BE2C (cell line): ENCODE measurements at regions not wholly inside any gene's neighbourhood (a gene's known extent, or its start where the extent isn't known, plus 50 kb on each side); places are given as distances from the start of the nearest gene placed in this dataset.

Experiments used
- DNase-seq: peaks from one replicate; pipeline ENCODE4 v3.0.0-alpha.2; 2020
- H3K27me3 ChIP-seq: fragments of 250-450 bp; sonication (Bioruptor Pico); 2 replicates; pipeline ENCODE4 v1.5.1; 2020; ENCODE audit warnings: mild to moderate bottlenecking
- H3K36me3 ChIP-seq: fragments of 250-450 bp; sonication (Bioruptor Pico); 2 replicates; pipeline ENCODE4 v1.5.1; 2020; ENCODE audit warnings: mild to moderate bottlenecking
- H3K4me1 ChIP-seq: fragments of 250-450 bp; sonication (Bioruptor Pico); 2 replicates; pipeline ENCODE4 v1.5.1; 2020
- H3K4me3 ChIP-seq: 2 replicates; pipeline ENCODE4 v1.5.1; 2011; ENCODE audit warnings: low read depth, low read length
- H3K9me3 ChIP-seq: fragments of 250-450 bp; sonication (Bioruptor Pico); 2 replicates; pipeline ENCODE4 v1.5.1; 2020
- CTCF ChIP-seq: IDR thresholded peaks from 2 replicates; pipeline ENCODE4 v1.5.1; 2012; ENCODE audit warnings: mild to moderate bottlenecking, low read depth, low read length

DNA sequence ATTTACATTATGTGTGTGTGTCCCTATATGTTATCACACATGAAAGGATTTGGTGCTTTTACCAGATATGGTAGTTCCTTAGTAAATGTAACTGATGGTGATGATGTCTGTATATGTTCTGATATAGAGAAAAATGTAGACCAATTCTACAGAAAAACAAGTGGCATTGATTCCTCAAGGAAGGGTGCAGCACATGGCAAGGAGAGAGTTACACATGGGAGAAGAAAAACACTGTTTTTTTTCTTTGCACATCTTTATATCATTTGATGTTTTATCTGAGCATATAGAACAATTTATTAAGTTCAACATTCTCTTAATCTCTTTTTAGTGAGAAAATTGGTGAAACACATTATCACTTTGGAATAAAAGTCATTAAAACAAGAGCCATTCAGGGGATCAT, 535.0 kb upstream of the KLF4 start:
- DNase-seq = no peak
- Histone ChIP-seq H3K4me1 (no peaks in the 10 kb centered on the region), H3K27me3 (no peaks in the 10 kb centered on the region), H3K36me3 (no peaks in the 10 kb centered on the region), H3K4me3 (no peak overlapping the region), H3K9me3 (no peaks in the 10 kb centered on the region; the same call in 1 of the 2 replicates)
- TF ChIP-seq CTCF = no peak

DNA sequence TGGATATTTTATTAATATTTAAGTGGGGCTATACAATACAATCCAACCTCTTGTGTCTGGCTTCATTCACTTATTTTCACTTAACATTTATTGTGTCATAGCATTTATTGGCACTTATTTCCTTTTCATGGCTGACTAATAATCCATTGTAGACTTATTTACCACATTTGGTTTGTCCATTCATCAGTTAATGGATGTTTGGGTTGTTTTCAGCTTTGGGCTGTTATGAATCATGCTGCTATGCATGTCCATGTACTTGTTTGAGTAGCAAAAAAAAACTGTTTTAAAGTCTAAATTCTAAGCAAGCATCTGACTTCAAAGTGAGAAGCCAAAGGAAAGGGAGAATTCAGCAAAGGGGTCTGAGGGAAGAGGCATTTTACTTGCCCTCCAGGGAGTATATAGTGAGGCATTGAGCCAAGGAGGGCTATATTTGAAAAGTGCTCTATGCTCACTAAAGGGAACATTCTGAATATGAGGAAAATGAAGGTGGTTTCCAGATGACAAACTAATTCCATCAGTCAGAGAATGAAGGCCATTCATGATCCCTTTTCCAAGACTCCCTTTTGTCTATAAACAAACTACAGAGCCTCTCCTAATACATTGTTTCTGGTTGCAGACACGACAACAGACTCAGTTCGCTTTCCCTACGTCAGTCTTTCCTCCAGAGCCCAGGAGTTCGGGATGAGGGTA, 532.8 kb upstream of the KLF4 start:
- DNase-seq = no peak
- H3K4me1 ChIP-seq = no peaks in the 10 kb centered on the region
- no peak for TF ChIP-seq CTCF
- H3K4me3 ChIP-seq = no peak overlapping the region
- no peaks in the 10 kb centered on the region for H3K27me3 ChIP-seq
- no peaks in the 10 kb centered on the region; the same call in 1 of the 2 replicates for H3K9me3 ChIP-seq
- H3K36me3 ChIP-seq = no peaks in the 10 kb centered on the region

- H3K9me3 ChIP-seq = no peaks in the 10 kb centered on the region; the same call in 1 of the 2 replicates
- H3K4me1 ChIP-seq = no peaks in the 10 kb centered on the region
- no peak for TF ChIP-seq CTCF
- no peaks in the 10 kb centered on the region for H3K36me3 ChIP-seq
- no peak for DNase-seq
- H3K4me3 ChIP-seq = no peak overlapping the region
- H3K27me3 ChIP-seq = no peaks in the 10 kb centered on the region
Measured at GRCh38 chr9:108021096-108021710, 531.6 kb upstream of the KLF4 start.

DNA sequence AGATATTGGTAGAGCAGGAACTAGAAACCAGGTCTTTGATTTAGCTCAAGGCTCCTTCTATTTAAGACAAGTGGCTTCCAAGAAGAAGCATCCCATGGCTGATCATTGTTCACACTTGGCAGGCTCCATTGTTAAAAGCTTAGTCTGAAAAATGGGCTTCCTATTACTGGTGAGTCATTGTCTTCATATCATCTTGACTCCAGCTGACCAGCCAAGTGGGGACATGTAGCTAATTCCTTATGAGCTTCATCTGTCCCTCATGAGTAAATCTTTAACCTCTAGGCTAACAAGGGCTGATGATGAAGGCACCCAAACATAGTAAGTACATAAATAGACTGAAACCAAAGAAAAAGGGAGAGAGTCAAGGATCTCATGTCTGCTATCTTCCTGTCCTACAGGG, 530.3 kb upstream of the KLF4 start:
- DNase-seq = no peak
- H3K9me3 ChIP-seq = no peaks in the 10 kb centered on the region; the same call in 1 of the 2 replicates
- H3K4me1 ChIP-seq = no peaks in the 10 kb centered on the region
- H3K4me3 ChIP-seq = no peak overlapping the region
- no peak for TF ChIP-seq CTCF
- no peaks in the 10 kb centered on the region for H3K36me3 ChIP-seq
- no peaks in the 10 kb centered on the region for H3K27me3 ChIP-seq

DNA sequence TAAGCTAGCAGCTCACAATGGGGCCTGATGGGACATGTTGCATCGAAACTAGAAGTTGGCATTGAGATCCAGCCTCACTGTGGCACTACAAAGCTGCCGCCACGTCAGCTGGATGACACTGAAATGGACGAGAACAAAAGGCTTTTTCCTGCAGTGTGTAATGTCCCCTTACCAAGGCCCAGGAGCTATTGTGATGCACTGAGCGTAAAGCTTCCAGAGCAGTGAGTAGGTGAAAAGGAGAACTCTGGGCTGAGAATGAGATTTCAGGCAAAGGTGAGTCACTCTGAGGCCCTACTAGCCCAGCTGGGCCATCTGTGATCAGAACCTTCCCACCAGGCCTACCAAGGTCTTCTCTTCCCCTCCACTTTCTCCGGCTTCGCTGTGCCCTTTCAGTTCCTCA, 528.1 kb upstream of the KLF4 start:
- TF ChIP-seq CTCF = no peak
- Histone ChIP-seq H3K27me3 (no peaks in the 10 kb centered on the region), H3K36me3 (no peaks in the 10 kb centered on the region), H3K9me3 (no peaks in the 10 kb centered on the region; the same call in 1 of the 2 replicates), H3K4me1 (no peaks in the 10 kb centered on the region), H3K4me3 (no peak overlapping the region)
- no peak for DNase-seq

DNA sequence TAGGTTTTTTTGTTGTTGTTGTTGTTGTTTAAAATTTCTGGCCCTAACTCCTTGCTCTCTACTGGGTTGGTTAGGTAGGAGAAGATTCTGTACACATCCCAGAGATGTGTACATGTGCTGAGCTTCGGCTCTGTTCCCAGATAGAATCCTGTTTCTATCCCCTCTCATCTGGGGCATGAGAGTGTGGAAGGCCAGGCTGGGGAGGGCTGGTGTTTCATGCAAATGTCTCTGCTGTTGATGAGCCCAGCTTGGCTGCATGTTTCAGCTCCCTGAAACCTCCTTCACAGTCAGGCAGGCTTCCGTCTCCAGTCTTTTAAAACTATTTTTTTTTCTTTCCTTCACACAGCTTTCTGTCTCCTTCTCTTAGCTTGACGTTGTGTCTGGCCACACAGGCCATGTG, 526.9 kb upstream of the KLF4 start:
- no peaks in the 10 kb centered on the region for H3K36me3 ChIP-seq
- H3K27me3 ChIP-seq = no peaks in the 10 kb centered on the region
- no peak overlapping the region for H3K4me3 ChIP-seq
- H3K9me3 ChIP-seq = no peaks in the 10 kb centered on the region; the same call in 1 of the 2 replicates
- no peak for DNase-seq
- H3K4me1 ChIP-seq = no peaks in the 10 kb centered on the region
- TF ChIP-seq CTCF = no peak
